ENCODE measurements at regions not wholly inside any gene's neighbourhood (a gene's known extent, or its start where the extent isn't known, plus 50 kb on each side); places are given as distances from the start of the nearest gene placed in this dataset.

DNA sequence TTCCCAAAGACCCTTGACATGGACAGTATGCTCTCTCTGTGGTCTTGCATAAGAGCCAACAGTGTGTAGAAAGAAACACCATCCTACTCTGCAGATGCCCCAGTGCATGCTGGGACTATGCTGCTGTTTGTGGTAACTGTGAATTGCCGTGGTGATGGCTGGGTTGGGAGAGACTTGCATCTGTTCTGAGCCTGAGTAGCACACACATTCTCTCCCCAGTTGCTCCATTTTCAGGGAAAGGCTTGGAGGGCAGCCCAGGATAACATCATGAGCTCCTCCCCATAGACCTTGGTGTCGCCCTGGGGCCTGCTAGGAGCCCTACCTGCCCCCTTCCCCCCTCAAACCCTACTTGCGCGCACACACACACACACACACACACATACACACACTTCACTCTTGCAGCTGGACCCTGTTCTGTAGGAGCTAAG lies 120.9 kb upstream of the IPO9 start:
- Histone ChIP-seq H4K20me1 (ENCODE audit: insufficient read depth) (no peaks in the 10 kb centered on the region), H3K4me3 (no peak overlapping the region), H3K36me3 (ENCODE audit: low read depth) (peaks cover 8% of the 10 kb centered on the region; the same call in 1 of the 2 replicates), H3K27me3 (replicated peaks; ENCODE audit: insufficient read depth) (no peaks in the 10 kb centered on the region), H3K4me1 (ENCODE audit: insufficient read depth) (peaks cover 80% of the 10 kb centered on the region), H3K79me2 (ENCODE audit: insufficient read depth) (peaks cover 94% of the 10 kb centered on the region), H2AFZ (no peak overlapping the region), H3F3A (ENCODE audit: insufficient read depth) (peaks cover 82% of the 10 kb centered on the region), H3K9me3 (ENCODE audit: low read depth) (no peaks in the 10 kb centered on the region), H3K27ac (peak overlapping the region; percentile 99), H3K4me2 (ENCODE audit: unreplicated experiment) (no peak overlapping the region), H3K9me2 (ENCODE audit: insufficient read depth) (no peaks in the 10 kb centered on the region), H3K9ac (peak overlapping the region; percentile 7; the same call in 1 of the 2 replicates)
- DNase-seq, result peak; percentile 81
- WGBS, 2 experiments (ENCODE audit: low coverage in 1 of 2, low lambda C conversion rate in 2 of 2, missing lambda C conversion rate in 2 of 2), result 68 to 71% methylated on average over 4 of the region's 4 CpGs
- in situ Hi-C loops (cut with MboI), result loop anchor here (10.0 kb wide), 1 partner anchor 143 kb away; no protein-coding TSS in a partner anchor
- TF ChIP-seq EZH2phosphoT487 (IDR thresholded peaks at IDR 0.05; ENCODE audit: insufficient read depth, low read depth) (no peak), EZH2 (IDR thresholded peaks at IDR 0.05; ENCODE audit: insufficient read depth, poor library complexity, severe bottlenecking) (no peak)

DNA sequence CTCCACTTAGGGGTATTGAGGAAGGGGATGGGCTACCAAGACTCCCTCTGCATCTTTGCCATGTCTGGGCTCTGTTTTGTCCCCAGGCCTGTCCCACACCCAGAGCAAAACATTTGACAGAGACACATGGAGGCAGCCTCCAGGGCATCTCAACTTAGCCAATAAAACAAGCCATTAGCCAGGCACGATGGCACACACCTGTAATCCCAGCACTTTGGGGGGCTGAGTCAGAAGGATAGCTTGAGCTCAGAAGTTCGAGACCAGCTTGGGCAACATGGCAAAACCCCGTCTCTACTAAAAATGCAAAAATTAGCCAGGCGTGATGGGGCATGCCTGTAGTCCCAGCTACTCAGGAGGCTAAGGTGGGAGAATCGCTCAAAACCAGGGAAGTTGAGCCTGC lies 120.3 kb upstream of the IPO9 start:
- Histone ChIP-seq H3F3A (ENCODE audit: insufficient read depth) (peaks cover 79% of the 10 kb centered on the region), H3K4me1 (ENCODE audit: insufficient read depth) (peaks cover 77% of the 10 kb centered on the region), H3K79me2 (ENCODE audit: insufficient read depth) (peaks cover 89% of the 10 kb centered on the region), H2AFZ (no peak overlapping the region), H3K9me3 (ENCODE audit: low read depth) (no peaks in the 10 kb centered on the region), H3K27ac (peak overlapping the region; percentile 99), H3K9ac (peak overlapping the region; percentile 7; the same call in 1 of the 2 replicates), H3K36me3 (ENCODE audit: low read depth) (peaks cover 8% of the 10 kb centered on the region; the same call in 1 of the 2 replicates), H3K4me2 (ENCODE audit: unreplicated experiment) (no peak overlapping the region), H3K4me3 (no peak overlapping the region), H4K20me1 (ENCODE audit: insufficient read depth) (no peaks in the 10 kb centered on the region), H3K9me2 (ENCODE audit: insufficient read depth) (no peaks in the 10 kb centered on the region), H3K27me3 (replicated peaks; ENCODE audit: insufficient read depth) (no peaks in the 10 kb centered on the region)
- 87 to 93% methylated on average over 5 of the region's 5 CpGs for WGBS, 2 experiments (ENCODE audit: low coverage in 1 of 2, low lambda C conversion rate in 2 of 2, missing lambda C conversion rate in 2 of 2)
- DNase-seq, result no peak
- in situ Hi-C loops (cut with MboI), result loop anchor here (10.0 kb wide), 1 partner anchor 144 kb away; no protein-coding TSS in a partner anchor
- TF ChIP-seq EZH2 (IDR thresholded peaks at IDR 0.05; ENCODE audit: insufficient read depth, poor library complexity, severe bottlenecking) (no peak), EZH2phosphoT487 (IDR thresholded peaks at IDR 0.05; ENCODE audit: insufficient read depth, low read depth) (no peak)

DNA sequence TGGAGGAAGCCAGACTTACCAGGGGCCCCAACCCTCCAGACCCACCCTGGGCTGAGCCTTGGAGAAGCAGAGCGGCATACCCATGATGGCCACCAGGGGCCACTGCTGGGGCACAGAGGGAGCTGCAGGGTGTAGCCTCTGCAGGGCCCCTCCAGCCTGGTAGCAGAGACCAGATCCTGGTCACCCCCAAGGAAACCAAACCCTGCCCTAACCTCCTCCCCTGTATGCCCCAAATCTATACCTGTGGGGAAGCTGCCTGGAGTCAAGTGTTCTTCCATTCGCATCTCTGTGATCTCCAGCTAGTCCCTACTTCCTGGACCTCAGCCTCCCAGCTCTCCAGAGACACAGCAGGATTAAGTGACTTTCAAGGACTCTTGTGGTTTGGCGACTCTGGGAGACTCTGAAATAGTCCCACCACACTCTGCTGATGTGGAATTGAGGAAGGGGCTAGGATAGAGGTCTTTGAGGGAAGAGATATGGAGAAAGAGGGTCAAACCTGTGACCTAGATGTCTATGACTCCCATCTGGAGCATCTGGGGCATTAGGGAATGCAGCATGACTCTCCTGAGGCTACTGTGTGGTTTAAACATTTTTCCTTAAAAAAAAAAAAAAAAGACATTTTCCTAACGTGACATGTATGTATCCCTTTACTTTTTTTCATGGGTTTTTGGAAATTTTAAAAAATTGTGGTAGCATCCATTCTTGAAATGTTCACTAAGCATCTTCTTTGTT lies 119.2 kb upstream of the IPO9 start:
- Histone ChIP-seq H3K27me3 (replicated peaks; ENCODE audit: insufficient read depth) (no peaks in the 10 kb centered on the region), H3K9me2 (ENCODE audit: insufficient read depth) (no peaks in the 10 kb centered on the region), H3K9me3 (ENCODE audit: low read depth) (no peaks in the 10 kb centered on the region), H3K79me2 (ENCODE audit: insufficient read depth) (peaks cover 80% of the 10 kb centered on the region), H3F3A (ENCODE audit: insufficient read depth) (peaks cover 78% of the 10 kb centered on the region), H3K9ac (peak overlapping the region; percentile 81), H4K20me1 (ENCODE audit: insufficient read depth) (no peaks in the 10 kb centered on the region), H3K4me2 (ENCODE audit: unreplicated experiment) (peak overlapping the region; percentile 65), H2AFZ (no peak overlapping the region), H3K36me3 (ENCODE audit: low read depth) (peaks cover 8% of the 10 kb centered on the region; the same call in 1 of the 2 replicates), H3K4me1 (ENCODE audit: insufficient read depth) (peaks cover 76% of the 10 kb centered on the region), H3K4me3 (no peak overlapping the region), H3K27ac (peak overlapping the region; percentile 99)
- DNase-seq, result peak; percentile 85
- in situ Hi-C loops (cut with MboI), result loop anchor here (5.0 to 10.0 kb wide), 2 partner anchors 83 to 145 kb away; no protein-coding TSS in a partner anchor
- TF ChIP-seq EZH2phosphoT487 (IDR thresholded peaks at IDR 0.05; ENCODE audit: insufficient read depth, low read depth), result no peak
- no peak for TF ChIP-seq EZH2 (IDR thresholded peaks at IDR 0.05; ENCODE audit: insufficient read depth, poor library complexity, severe bottlenecking)
- WGBS, 2 experiments (ENCODE audit: low coverage in 1 of 2, low lambda C conversion rate in 2 of 2, missing lambda C conversion rate in 2 of 2), result 26 to 40% methylated on average over 4 of the region's 4 CpGs

DNA sequence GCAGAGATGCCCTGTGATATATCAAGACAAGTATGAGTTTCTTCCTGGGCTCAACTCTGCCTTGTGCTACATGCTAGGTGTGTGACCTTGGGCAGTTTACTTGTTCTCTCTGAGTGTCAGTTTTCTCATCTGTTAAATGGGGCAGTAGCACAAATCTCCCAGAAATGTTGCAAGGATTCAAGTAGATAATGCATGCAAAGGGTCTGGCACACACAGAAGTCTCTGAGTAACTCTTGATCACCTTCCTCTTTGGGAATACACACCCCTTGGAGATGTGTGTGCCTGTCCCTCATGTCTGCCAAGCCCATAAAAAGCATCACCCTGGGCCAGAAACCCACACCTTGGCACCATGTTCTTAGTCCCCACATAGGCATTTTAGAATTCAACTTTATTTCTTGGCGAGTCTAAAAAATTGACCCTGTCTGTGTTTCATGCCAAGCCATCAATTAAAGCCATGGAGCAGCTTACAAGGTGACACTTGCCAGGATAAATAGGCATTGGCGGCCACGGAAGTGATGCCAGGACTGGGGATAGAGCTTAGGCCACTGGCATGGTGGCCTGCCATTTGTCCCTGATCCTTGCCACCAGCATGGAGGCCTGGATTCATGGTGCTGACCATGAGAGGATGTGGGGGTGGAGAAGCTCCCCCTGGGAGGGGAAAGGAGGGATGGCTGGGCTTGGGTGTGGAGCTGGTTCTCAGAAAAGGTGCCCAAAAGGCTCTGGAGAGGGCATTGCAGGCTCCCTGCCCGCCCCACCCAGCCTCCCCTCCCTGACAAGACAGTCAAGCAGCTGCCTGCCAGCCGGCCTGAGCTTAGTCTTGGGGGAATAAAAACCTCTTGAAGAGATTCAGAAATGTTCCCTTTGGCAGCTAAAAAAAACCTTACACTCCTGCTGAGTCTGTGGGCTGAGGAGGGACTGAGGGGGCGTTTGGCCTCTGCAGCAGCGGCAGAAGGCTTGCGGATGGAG lies 118.0 kb upstream of the IPO9 start:
- no peak overlapping the region for H2AFZ ChIP-seq
- peaks cover 84% of the 10 kb centered on the region for H3K4me1 ChIP-seq (ENCODE audit: insufficient read depth)
- peaks cover 76% of the 10 kb centered on the region for H3F3A ChIP-seq (ENCODE audit: insufficient read depth)
- no peaks in the 10 kb centered on the region for H3K9me2 ChIP-seq (ENCODE audit: insufficient read depth)
- WGBS, 2 experiments (ENCODE audit: low coverage in 1 of 2, low lambda C conversion rate in 2 of 2, missing lambda C conversion rate in 2 of 2), result 20 to 23% methylated on average over 7 to 8 of the region's 8 CpGs
- H3K9me3 ChIP-seq (ENCODE audit: low read depth), result no peaks in the 10 kb centered on the region
- H3K4me3 ChIP-seq, result no peak overlapping the region
- in situ Hi-C loops (cut with MboI), result loop anchor here (5.0 kb wide), 1 partner anchor 81 kb away; no protein-coding TSS in a partner anchor
- H3K79me2 ChIP-seq (ENCODE audit: insufficient read depth), result peaks cover 75% of the 10 kb centered on the region
- no peaks in the 10 kb centered on the region for H3K27me3 ChIP-seq (replicated peaks; ENCODE audit: insufficient read depth)
- peak overlapping the region; percentile 99 for H3K27ac ChIP-seq
- peak overlapping the region; percentile 81 for H3K9ac ChIP-seq
- TF ChIP-seq EZH2phosphoT487 (IDR thresholded peaks at IDR 0.05; ENCODE audit: insufficient read depth, low read depth) (no peak), EZH2 (IDR thresholded peaks at IDR 0.05; ENCODE audit: insufficient read depth, poor library complexity, severe bottlenecking) (no peak)
- H4K20me1 ChIP-seq (ENCODE audit: insufficient read depth), result no peaks in the 10 kb centered on the region
- peaks cover 8% of the 10 kb centered on the region; the same call in 1 of the 2 replicates for H3K36me3 ChIP-seq (ENCODE audit: low read depth)
- peak overlapping the region; percentile 17 for H3K4me2 ChIP-seq (ENCODE audit: unreplicated experiment)
- peak; percentile 65 for DNase-seq

Data from GM23248 (cell line).